GM12892 (cell line): ENCODE measurements at regions not wholly inside any gene's neighbourhood (a gene's known extent, or its start where the extent isn't known, plus 50 kb on each side); places are given as distances from the start of the nearest gene placed in this dataset.

ENCODE experiments used
- POLR2A ChIP-seq: IDR thresholded peaks from 2 replicates; pipeline ENCODE4 v1.6.1; 2011; ENCODE audit warnings: low read depth, low read length, control low read depth
- POLR2AphosphoS5 ChIP-seq: IDR thresholded peaks from 2 replicates; pipeline ENCODE4 v1.6.1; 2011; ENCODE audit warnings: low read depth, low read length, control low read depth
- TAF1 ChIP-seq: IDR thresholded peaks from 2 replicates; pipeline ENCODE4 v1.6.1; 2011; ENCODE audit warnings: low read depth, mild to moderate bottlenecking, control low read depth, low read length, borderline replicate concordance

DNA sequence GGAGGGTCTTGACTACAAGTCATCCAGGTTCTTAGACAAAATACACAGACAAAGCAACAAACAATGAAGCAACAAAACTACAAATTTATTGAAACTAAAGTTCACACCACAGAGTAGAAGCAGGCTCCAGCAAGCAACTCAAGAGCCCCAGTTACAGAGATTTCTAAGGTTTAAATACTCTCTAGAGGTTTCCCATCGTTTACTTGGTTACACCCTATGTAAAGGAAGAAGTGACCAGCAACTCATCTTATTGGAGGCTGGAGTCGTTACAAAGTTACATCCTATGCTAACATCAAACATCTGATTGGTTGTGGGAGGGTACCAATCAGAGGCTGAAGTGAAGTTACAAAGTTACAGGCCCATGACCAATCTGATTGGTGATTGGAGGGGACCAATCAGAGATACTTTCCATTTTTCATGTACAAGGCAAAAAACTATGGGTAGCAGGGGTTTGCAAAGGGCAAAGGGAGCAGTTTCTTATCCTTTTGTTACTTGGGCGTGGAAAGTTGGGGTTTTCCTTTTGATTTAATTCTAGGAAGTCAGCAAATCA, 2292.6 kb upstream of the C9orf72 start:
- no peak for TF ChIP-seq POLR2A
- TF ChIP-seq POLR2AphosphoS5: no peak
- TF ChIP-seq TAF1: no peak
